ENCODE measurements at regions not wholly inside any gene's neighbourhood (a gene's known extent, or its start where the extent isn't known, plus 50 kb on each side); places are given as distances from the start of the nearest gene placed in this dataset.
"Not testable (repeated sequence)": the region's sequence is repeated elsewhere in the genome, so short reads cannot be mapped to it uniquely, and the experiment has no call there.

DNA sequence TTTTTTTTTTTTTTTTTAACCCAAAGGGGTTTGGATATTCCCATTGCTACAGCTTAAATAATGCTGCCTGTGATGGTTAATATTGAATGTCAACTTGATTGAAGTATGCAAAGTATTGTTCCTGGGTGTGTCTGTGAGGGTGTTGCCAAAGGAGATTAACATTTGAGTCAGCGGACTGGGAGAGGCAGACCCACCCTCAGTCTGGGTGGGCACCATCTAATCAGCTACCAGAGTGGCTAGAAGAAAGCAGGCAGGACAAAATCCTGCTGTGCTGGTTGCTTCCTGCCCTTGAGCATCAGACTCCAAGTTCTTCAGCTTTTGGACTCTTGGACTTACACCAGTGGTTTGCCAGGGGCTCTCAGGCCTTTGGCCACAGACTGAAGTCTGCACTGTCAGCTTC is 106.8 kb upstream of the RBMS1 start:
- TF ChIP-seq TOX (CRISPR knock-in tag; IDR thresholded peaks at IDR 0.05; ENCODE audit: borderline replicate concordance); ZFP3 (CRISPR knock-in tag; IDR thresholded peaks at IDR 0.05); CSDC2 (CRISPR knock-in tag; IDR thresholded peaks at IDR 0.05); SNAI2 (CRISPR knock-in tag; IDR thresholded peaks at IDR 0.05); ISL1 (CRISPR knock-in tag; IDR thresholded peaks at IDR 0.05); PPARA (CRISPR knock-in tag; IDR thresholded peaks at IDR 0.05; ENCODE audit: borderline replicate concordance); RARB (CRISPR knock-in tag; IDR thresholded peaks at IDR 0.05); ARNTL (CRISPR knock-in tag; IDR thresholded peaks at IDR 0.05; ENCODE audit: borderline replicate concordance, low read depth): not testable (repeated sequence)
- TF ChIP-seq, protein P1, sequence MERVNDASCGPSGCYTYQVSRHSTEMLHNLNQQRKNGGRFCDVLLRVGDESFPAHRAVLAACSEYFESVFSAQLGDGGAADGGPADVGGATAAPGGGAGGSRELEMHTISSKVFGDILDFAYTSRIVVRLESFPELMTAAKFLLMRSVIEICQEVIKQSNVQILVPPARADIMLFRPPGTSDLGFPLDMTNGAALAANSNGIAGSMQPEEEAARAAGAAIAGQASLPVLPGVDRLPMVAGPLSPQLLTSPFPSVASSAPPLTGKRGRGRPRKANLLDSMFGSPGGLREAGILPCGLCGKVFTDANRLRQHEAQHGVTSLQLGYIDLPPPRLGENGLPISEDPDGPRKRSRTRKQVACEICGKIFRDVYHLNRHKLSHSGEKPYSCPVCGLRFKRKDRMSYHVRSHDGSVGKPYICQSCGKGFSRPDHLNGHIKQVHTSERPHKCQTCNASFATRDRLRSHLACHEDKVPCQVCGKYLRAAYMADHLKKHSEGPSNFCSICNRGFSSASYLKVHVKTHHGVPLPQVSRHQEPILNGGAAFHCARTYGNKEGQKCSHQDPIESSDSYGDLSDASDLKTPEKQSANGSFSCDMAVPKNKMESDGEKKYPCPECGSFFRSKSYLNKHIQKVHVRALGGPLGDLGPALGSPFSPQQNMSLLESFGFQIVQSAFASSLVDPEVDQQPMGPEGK (CRISPR knock-in tag; IDR thresholded peaks at IDR 0.05; ENCODE audit: borderline replicate concordance) = not testable (repeated sequence)
- TF ChIP-seq, protein P2, sequence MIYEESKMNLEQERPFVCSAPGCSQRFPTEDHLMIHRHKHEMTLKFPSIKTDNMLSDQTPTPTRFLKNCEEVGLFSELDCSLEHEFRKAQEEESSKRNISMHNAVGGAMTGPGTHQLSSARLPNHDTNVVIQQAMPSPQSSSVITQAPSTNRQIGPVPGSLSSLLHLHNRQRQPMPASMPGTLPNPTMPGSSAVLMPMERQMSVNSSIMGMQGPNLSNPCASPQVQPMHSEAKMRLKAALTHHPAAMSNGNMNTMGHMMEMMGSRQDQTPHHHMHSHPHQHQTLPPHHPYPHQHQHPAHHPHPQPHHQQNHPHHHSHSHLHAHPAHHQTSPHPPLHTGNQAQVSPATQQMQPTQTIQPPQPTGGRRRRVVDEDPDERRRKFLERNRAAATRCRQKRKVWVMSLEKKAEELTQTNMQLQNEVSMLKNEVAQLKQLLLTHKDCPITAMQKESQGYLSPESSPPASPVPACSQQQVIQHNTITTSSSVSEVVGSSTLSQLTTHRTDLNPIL (CRISPR knock-in tag; IDR thresholded peaks at IDR 0.05; ENCODE audit: low read depth) = not testable (repeated sequence)
- TF ChIP-seq, protein P3, sequence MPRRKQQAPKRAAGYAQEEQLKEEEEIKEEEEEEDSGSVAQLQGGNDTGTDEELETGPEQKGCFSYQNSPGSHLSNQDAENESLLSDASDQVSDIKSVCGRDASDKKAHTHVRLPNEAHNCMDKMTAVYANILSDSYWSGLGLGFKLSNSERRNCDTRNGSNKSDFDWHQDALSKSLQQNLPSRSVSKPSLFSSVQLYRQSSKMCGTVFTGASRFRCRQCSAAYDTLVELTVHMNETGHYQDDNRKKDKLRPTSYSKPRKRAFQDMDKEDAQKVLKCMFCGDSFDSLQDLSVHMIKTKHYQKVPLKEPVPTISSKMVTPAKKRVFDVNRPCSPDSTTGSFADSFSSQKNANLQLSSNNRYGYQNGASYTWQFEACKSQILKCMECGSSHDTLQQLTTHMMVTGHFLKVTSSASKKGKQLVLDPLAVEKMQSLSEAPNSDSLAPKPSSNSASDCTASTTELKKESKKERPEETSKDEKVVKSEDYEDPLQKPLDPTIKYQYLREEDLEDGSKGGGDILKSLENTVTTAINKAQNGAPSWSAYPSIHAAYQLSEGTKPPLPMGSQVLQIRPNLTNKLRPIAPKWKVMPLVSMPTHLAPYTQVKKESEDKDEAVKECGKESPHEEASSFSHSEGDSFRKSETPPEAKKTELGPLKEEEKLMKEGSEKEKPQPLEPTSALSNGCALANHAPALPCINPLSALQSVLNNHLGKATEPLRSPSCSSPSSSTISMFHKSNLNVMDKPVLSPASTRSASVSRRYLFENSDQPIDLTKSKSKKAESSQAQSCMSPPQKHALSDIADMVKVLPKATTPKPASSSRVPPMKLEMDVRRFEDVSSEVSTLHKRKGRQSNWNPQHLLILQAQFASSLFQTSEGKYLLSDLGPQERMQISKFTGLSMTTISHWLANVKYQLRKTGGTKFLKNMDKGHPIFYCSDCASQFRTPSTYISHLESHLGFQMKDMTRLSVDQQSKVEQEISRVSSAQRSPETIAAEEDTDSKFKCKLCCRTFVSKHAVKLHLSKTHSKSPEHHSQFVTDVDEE (CRISPR knock-in tag; IDR thresholded peaks at IDR 0.05) = not testable (repeated sequence)

Data from SK-N-SH treated with all-trans-retinoic acid at 6 μM for 48 hours (cell line).